H9 (cell line): ENCODE measurements at regions not wholly inside any gene's neighbourhood (a gene's known extent, or its start where the extent isn't known, plus 50 kb on each side); places are given as distances from the start of the nearest gene placed in this dataset.

Source experiments
- DNase-seq: peaks from one replicate; pipeline ENCODE4 v3.0.0-alpha.2; 2017
- H2AFZ ChIP-seq: one replicate; pipeline ENCODE4 v1.6.1; 2013; ENCODE audit warnings: mild to moderate bottlenecking, low read length, control low read depth, moderate library complexity
- H2AK5ac ChIP-seq: 2 replicates; pipeline ENCODE4 v1.6.1; 2013; ENCODE audit warnings: low read length, control low read depth, mixed read lengths; ENCODE audit not compliant: insufficient read length
- H2BK120ac ChIP-seq: one replicate; pipeline ENCODE4 v1.6.1; 2013; ENCODE audit warnings: low read depth, mild to moderate bottlenecking, low read length, control low read depth, inconsistent platforms; ENCODE audit not compliant: poor library complexity, severe bottlenecking
- H2BK12ac ChIP-seq: 2 replicates; pipeline ENCODE4 v1.6.1; 2013; ENCODE audit warnings: low read length, control low read depth, mixed read lengths, low read depth; ENCODE audit not compliant: insufficient read length
- H2BK15ac ChIP-seq: 2 replicates; pipeline ENCODE4 v1.6.1; 2013; ENCODE audit warnings: low read depth, low read length, control low read depth
- H2BK20ac ChIP-seq: one replicate; pipeline ENCODE4 v1.6.1; 2013; ENCODE audit warnings: low read depth, mild to moderate bottlenecking, low read length, control low read depth, inconsistent platforms; ENCODE audit not compliant: poor library complexity, severe bottlenecking
- H2BK5ac ChIP-seq: 2 replicates; pipeline ENCODE4 v1.6.1; 2013; ENCODE audit warnings: low read length, control low read depth, mixed read lengths; ENCODE audit not compliant: insufficient read length
- H3K14ac ChIP-seq: 2 replicates; pipeline ENCODE4 v1.6.1; 2013; ENCODE audit warnings: low read length, control low read depth; ENCODE audit not compliant: insufficient read depth
- H3K18ac ChIP-seq: 2 replicates; pipeline ENCODE4 v1.6.1; 2013; ENCODE audit warnings: low read depth, mild to moderate bottlenecking, mixed read lengths, low read length, control low read depth; ENCODE audit not compliant: insufficient read length
- H3K23ac ChIP-seq: 2 replicates; pipeline ENCODE4 v1.6.1; 2013; ENCODE audit warnings: low read length, control low read depth, mixed read lengths, low read depth; ENCODE audit not compliant: insufficient read length
- H3K23me2 ChIP-seq: 2 replicates; pipeline ENCODE4 v1.6.1; 2013; ENCODE audit warnings: low read depth, mild to moderate bottlenecking, mixed read lengths, low read length, control low read depth; ENCODE audit not compliant: insufficient read length, poor library complexity, severe bottlenecking
- H3K27ac ChIP-seq: 2 replicates; pipeline ENCODE4 v1.5.1; 2013; ENCODE audit warnings: low read length, control low read depth, mixed read lengths, low read depth; ENCODE audit not compliant: insufficient read length
- H3K27me3 ChIP-seq: 2 replicates; pipeline ENCODE4 v1.6.1; 2013; ENCODE audit warnings: low read length, control low read depth, inconsistent platforms; ENCODE audit not compliant: insufficient read depth
- H3K4ac ChIP-seq: 2 replicates; pipeline ENCODE4 v1.6.1; 2013; ENCODE audit warnings: low read depth, mild to moderate bottlenecking, control low read depth, inconsistent platforms, low read length, moderate library complexity
- H3K4me1 ChIP-seq: 2 replicates; pipeline ENCODE4 v1.6.1; 2013; ENCODE audit warnings: low read length, control low read depth, inconsistent platforms; ENCODE audit not compliant: insufficient read depth
- H3K4me2 ChIP-seq: 2 replicates; pipeline ENCODE4 v1.6.1; 2013; ENCODE audit warnings: low read length, control low read depth, mixed read lengths; ENCODE audit not compliant: insufficient read length, insufficient read depth
- H3K56ac ChIP-seq: 2 replicates; pipeline ENCODE4 v1.6.1; 2013; ENCODE audit warnings: low read depth, mild to moderate bottlenecking, mixed read lengths, low read length, control low read depth; ENCODE audit not compliant: insufficient read length
- H3K79me1 ChIP-seq: 2 replicates; pipeline ENCODE4 v1.6.1; 2013; ENCODE audit warnings: low read depth, mild to moderate bottlenecking, moderate library complexity, low read length, control low read depth, inconsistent platforms; ENCODE audit not compliant: insufficient read depth, poor library complexity, severe bottlenecking
- H3K79me2 ChIP-seq: 2 replicates; pipeline ENCODE4 v1.6.1; 2013; ENCODE audit warnings: low read length, control low read depth, inconsistent platforms; ENCODE audit not compliant: insufficient read depth
- H3K9ac ChIP-seq: 2 replicates; pipeline ENCODE4 v1.6.1; 2013; ENCODE audit warnings: low read length, control low read depth, mixed read lengths; ENCODE audit not compliant: insufficient read length; ENCODE audit errors: extremely low read depth
- H3K9me3 ChIP-seq: one replicate; pipeline ENCODE4 v1.6.1; 2013; ENCODE audit warnings: low read depth, low read length, inconsistent platforms; ENCODE audit not compliant: control insufficient read depth
- H3T11ph ChIP-seq: one replicate; pipeline ENCODE4 v1.6.1; 2013; ENCODE audit warnings: mild to moderate bottlenecking, low read length, control low read depth, inconsistent platforms
- H4K20me1 ChIP-seq: one replicate; pipeline ENCODE4 v1.6.1; 2013; ENCODE audit not compliant: control insufficient read depth, insufficient read length, insufficient read depth
- H4K5ac ChIP-seq: 2 replicates; pipeline ENCODE4 v1.6.1; 2013; ENCODE audit warnings: low read depth, mild to moderate bottlenecking, mixed read lengths, low read length, control low read depth; ENCODE audit not compliant: insufficient read length
- H4K8ac ChIP-seq: replicated peaks from 2 replicates; pipeline ENCODE4 v1.6.1; 2013; ENCODE audit warnings: low read length, control low read depth, mixed read lengths, low read depth; ENCODE audit not compliant: insufficient read length
- H4K91ac ChIP-seq: 2 replicates; pipeline ENCODE4 v1.6.1; 2013; ENCODE audit warnings: low read depth, mild to moderate bottlenecking, moderate library complexity, mixed read lengths, low read length, control low read depth; ENCODE audit not compliant: insufficient read length
- H3K27ac Mint-ChIP-seq, 3 experiments: 2 replicates in 2 of 3; 3 replicates in 1 of 3; pipeline ENCODE4 v1.8.0; 2020 to 2021; ENCODE audit warnings: mixed read lengths in 3 of 3, mild to moderate bottlenecking in 1 of 3, moderate library complexity in 1 of 3
- H3K27me3 Mint-ChIP-seq: 2 replicates; pipeline ENCODE4 v1.8.0; 2021; ENCODE audit warnings: low read depth, mild to moderate bottlenecking, moderate library complexity, mixed read lengths
- H3K36me3 Mint-ChIP-seq, 3 experiments: 2 replicates in 2 of 3; 3 replicates in 1 of 3; pipeline ENCODE4 v1.8.0; 2020 to 2021; ENCODE audit warnings: low read depth in 3 of 3, mixed read lengths in 3 of 3; ENCODE audit not compliant: insufficient read depth in 1 of 3
- H3K4me1 Mint-ChIP-seq, 2 experiments: 2 replicates each; pipeline ENCODE4 v1.8.0; 2020; ENCODE audit warnings: mixed read lengths in 2 of 2
- H3K4me3 Mint-ChIP-seq, 2 experiments: 2 replicates in 1 of 2; 3 replicates in 1 of 2; pipeline ENCODE4 v1.8.0; 2020 to 2021; ENCODE audit warnings: mild to moderate bottlenecking in 2 of 2, mixed read lengths in 2 of 2, moderate library complexity in 1 of 2
- H3K9me3 Mint-ChIP-seq, 2 experiments: 2 replicates in 1 of 2; 3 replicates in 1 of 2; pipeline ENCODE4 v1.8.0; 2020; ENCODE audit warnings: mild to moderate bottlenecking in 2 of 2, mixed read lengths in 2 of 2, moderate library complexity in 1 of 2
- CTCF ChIP-seq: fragments of 200-600 bp; sonication (generic); conservative IDR thresholded peaks from 3 replicates; pipeline ENCODE4 v1.8.0; 2021; ENCODE audit warnings: antibody characterized with exemption, mild to moderate bottlenecking
- WGBS: extraction: QIAGEN DNeasy Blood & Tissue Kit; methylation state at CpG from one replicate; pipeline ENCODE4 v1.1.7; 2013; ENCODE audit warnings: missing lambda C conversion rate, low lambda C conversion rate, mixed read lengths; ENCODE audit not compliant: insufficient read length; ENCODE audit errors: extremely low coverage; 5-methylcytosine and 5-hydroxymethylcytosine counted together

GRCh38 chr5:93017849-93018248, 563.2 kb downstream of the NR2F1-AS1 start:
- Mint-ChIP-seq H3K4me1 (peaks cover 20 to 25% of the 10 kb centered on the region in 2 experiments), H3K36me3 (no peaks in the 10 kb centered on the region), H3K9me3 (no peaks in the 10 kb centered on the region; a peak in 1 of 5 replicates), H3K4me3 (no peak overlapping the region), H3K27me3 (no peaks in the 10 kb centered on the region), H3K27ac (no peak overlapping the region)
- TF ChIP-seq CTCF, result no peak
- H3K4me1 ChIP-seq, result no peaks in the 10 kb centered on the region
- H3K4ac ChIP-seq, result no peak overlapping the region
- H2BK15ac ChIP-seq, result no peak overlapping the region
- H3K79me1 ChIP-seq, result no peaks in the 10 kb centered on the region
- H3K27me3 ChIP-seq, result no peaks in the 10 kb centered on the region
- H3K18ac ChIP-seq, result no peak overlapping the region
- H3K79me2 ChIP-seq, result no peaks in the 10 kb centered on the region
- no peaks in the 10 kb centered on the region for H3K23me2 ChIP-seq
- no peak overlapping the region for H4K91ac ChIP-seq
- no peak overlapping the region for H3K23ac ChIP-seq
- H4K5ac ChIP-seq, result no peak overlapping the region
- H3K4me2 ChIP-seq, result no peak overlapping the region
- no peak overlapping the region for H3K9ac ChIP-seq
- no peak for DNase-seq
- H3K27ac ChIP-seq, result no peak overlapping the region
- no peak overlapping the region for H2AFZ ChIP-seq
- H2BK120ac ChIP-seq, result no peak overlapping the region
- H2BK20ac ChIP-seq, result no peak overlapping the region
- H2BK5ac ChIP-seq, result no peak overlapping the region
- H4K20me1 ChIP-seq, result no peaks in the 10 kb centered on the region
- no peak overlapping the region for H4K8ac ChIP-seq
- H3K56ac ChIP-seq, result no peak overlapping the region
- H3T11ph ChIP-seq, result no peak overlapping the region
- H2BK12ac ChIP-seq, result no peak overlapping the region
- no CpG with 5 or more reads among the region's 2 CpGs for WGBS
- no peak overlapping the region for H2AK5ac ChIP-seq
- no peaks in the 10 kb centered on the region for H3K9me3 ChIP-seq
- no peak overlapping the region for H3K14ac ChIP-seq
